ENCODE measurements at regions not wholly inside any gene's neighbourhood (a gene's known extent, or its start where the extent isn't known, plus 50 kb on each side); places are given as distances from the start of the nearest gene placed in this dataset.

GRCh38 chrX:8273451-8273895, 102.4 kb upstream of the VCX2 start:
- H3K4me3 ChIP-seq: no peak overlapping the region
- H3K36me3 ChIP-seq: no peaks in the 10 kb centered on the region
- TF ChIP-seq POLR2A (IDR thresholded peaks at IDR 0.05): no peak
- TF ChIP-seq POLR2AphosphoS5 (IDR thresholded peaks at IDR 0.05): no peak
- TF ChIP-seq EP300 (IDR thresholded peaks at IDR 0.05): no peak
- TF ChIP-seq CTCF (IDR thresholded peaks at IDR 0.05): no peak
- no peak overlapping the region for H3K27ac ChIP-seq
- H3K9me3 ChIP-seq: no peaks in the 10 kb centered on the region
- no peaks in the 10 kb centered on the region for H3K4me1 ChIP-seq
- WGBS, 2 donors (ENCODE audit: low coverage in 1 of 2): 67 to 74% methylated on average over 3 to 5 of the region's 5 CpGs
- ATAC-seq: no peak
- no peaks in the 10 kb centered on the region for H3K27me3 ChIP-seq

DNA sequence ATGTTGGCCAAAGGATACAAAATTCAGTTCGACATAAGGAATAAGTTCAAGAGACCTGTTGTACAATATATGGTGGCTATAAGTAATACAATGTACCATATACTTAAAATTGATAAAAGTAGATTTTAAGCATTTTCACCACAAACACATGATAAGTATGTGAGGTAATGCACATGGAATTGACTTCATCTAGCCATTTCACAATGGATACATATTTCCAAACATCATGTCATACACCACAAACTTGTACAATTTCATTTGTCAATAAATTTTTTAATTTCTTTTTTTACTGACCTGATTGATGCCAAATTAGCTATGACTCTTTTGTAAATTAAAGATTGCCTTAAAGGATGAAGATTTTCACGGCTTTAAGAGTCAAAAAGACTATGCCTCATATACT, 103.1 kb upstream of the VCX2 start:
- WGBS, 2 donors (ENCODE audit: low coverage in 1 of 2): 74% methylated on average over 2 of the region's 2 CpGs; no CpG with 5 or more reads in 1 of the 2 donors
- Histone ChIP-seq H3K4me1 (no peaks in the 10 kb centered on the region), H3K27ac (no peak overlapping the region), H3K4me3 (no peak overlapping the region), H3K27me3 (no peaks in the 10 kb centered on the region), H3K9me3 (no peaks in the 10 kb centered on the region), H3K36me3 (no peaks in the 10 kb centered on the region)
- ATAC-seq: no peak
- TF ChIP-seq EP300 (IDR thresholded peaks at IDR 0.05) (no peak), POLR2A (IDR thresholded peaks at IDR 0.05) (no peak), POLR2AphosphoS5 (IDR thresholded peaks at IDR 0.05) (no peak), CTCF (IDR thresholded peaks at IDR 0.05) (no peak)

- H3K27ac ChIP-seq: no peak overlapping the region
- no peaks in the 10 kb centered on the region for H3K4me1 ChIP-seq
- no peaks in the 10 kb centered on the region for H3K27me3 ChIP-seq
- no peaks in the 10 kb centered on the region for H3K9me3 ChIP-seq
- no peak overlapping the region for H3K4me3 ChIP-seq
- no peaks in the 10 kb centered on the region for H3K36me3 ChIP-seq
- ATAC-seq: no peak
- TF ChIP-seq EP300 (IDR thresholded peaks at IDR 0.05) (no peak), POLR2A (IDR thresholded peaks at IDR 0.05) (no peak), POLR2AphosphoS5 (IDR thresholded peaks at IDR 0.05) (no peak)
- WGBS, 2 donors (ENCODE audit: low coverage in 1 of 2): 40 to 73% methylated on average over 1 to 3 of the region's 3 CpGs
Observed at GRCh38 chrX:8278557-8278956, 107.5 kb upstream of the VCX2 start.

GRCh38 chrX:8279323-8279722, 108.3 kb upstream of the VCX2 start:
- ATAC-seq: no peak
- Histone ChIP-seq H3K4me1 (no peaks in the 10 kb centered on the region), H3K27ac (no peak overlapping the region), H3K4me3 (no peak overlapping the region), H3K27me3 (no peaks in the 10 kb centered on the region), H3K36me3 (no peaks in the 10 kb centered on the region), H3K9me3 (no peaks in the 10 kb centered on the region)
- no peak for TF ChIP-seq CTCF (IDR thresholded peaks at IDR 0.05)
- 76 to 88% methylated on average over 2 of the region's 2 CpGs for WGBS, 2 donors (ENCODE audit: low coverage in 1 of 2)

DNA sequence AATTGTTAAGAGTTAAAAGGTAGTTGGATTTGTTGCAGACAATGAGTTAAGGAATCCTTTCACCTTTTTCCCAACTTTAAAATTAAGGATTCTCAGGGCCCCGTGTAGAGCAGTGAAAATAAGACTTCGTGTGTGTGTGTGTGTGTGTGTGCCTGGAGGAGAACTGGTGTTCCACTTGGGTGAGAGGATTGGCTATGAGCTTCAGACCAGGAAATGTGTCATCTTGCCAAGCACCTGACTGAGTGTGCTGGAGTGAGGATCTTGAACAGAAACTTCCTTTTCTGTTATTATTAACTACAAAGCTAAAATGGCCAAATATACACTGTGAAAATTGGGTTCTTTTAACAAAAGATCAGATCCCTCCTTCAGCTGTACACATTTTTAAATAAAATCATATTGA, 113.1 kb upstream of the VCX2 start:
- TF ChIP-seq POLR2AphosphoS5 (IDR thresholded peaks at IDR 0.05) (no peak), POLR2A (IDR thresholded peaks at IDR 0.05) (no peak), CTCF (IDR thresholded peaks at IDR 0.05) (no peak), EP300 (IDR thresholded peaks at IDR 0.05) (no peak)

DNA sequence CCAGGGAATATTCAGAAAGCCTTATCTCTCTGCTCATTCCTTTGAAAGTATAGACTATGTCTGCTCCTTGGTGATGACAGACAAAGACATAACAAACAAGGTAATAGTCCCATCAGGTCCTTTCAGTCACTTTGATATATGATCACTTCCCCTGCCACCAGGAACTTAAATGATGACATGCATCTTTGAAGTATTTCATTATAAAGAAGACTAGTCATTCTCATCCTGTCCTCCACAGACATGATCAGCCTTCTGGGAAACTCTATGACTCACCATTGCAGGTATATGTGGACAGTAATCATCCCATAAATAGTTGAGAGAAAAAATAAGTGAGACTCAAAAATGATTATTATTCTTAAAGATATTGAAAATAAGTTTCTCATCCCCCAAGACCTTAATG, 117.5 kb upstream of the VCX2 start:
- no peaks in the 10 kb centered on the region for H3K9me3 ChIP-seq
- TF ChIP-seq EP300 (IDR thresholded peaks at IDR 0.05): no peak
- H3K27ac ChIP-seq: no peak overlapping the region
- no peaks in the 10 kb centered on the region for H3K36me3 ChIP-seq
- no peaks in the 10 kb centered on the region for H3K27me3 ChIP-seq
- H3K4me1 ChIP-seq: no peaks in the 10 kb centered on the region
- ATAC-seq: no peak
- H3K4me3 ChIP-seq: no peak overlapping the region

More for the DNA sequence above, 113.1 kb upstream of the VCX2 start:
- Histone ChIP-seq H3K9me3 (no peaks in the 10 kb centered on the region), H3K36me3 (no peaks in the 10 kb centered on the region), H3K4me1 (no peaks in the 10 kb centered on the region), H3K4me3 (no peak overlapping the region), H3K27me3 (no peaks in the 10 kb centered on the region), H3K27ac (no peak overlapping the region)
- no peak for ATAC-seq
- 33% methylated on average over 1 of the region's 2 CpGs; no CpG with 5 or more reads in 1 of the 2 donors for WGBS, 2 donors (ENCODE audit: low coverage in 1 of 2)

Measured in gastroesophageal sphincter (tissue), 4 donors.